ENCODE measurements at regions not wholly inside any gene's neighbourhood (a gene's known extent, or its start where the extent isn't known, plus 50 kb on each side); places are given as distances from the start of the nearest gene placed in this dataset.

- intact Hi-C loops (cut with micrococcal nuclease; ENCODE audit: unreplicated experiment) (no loop called here), in situ Hi-C loops (cut with HindIII; ENCODE audit: low pct_unique_long_range_greater_than_20kb, low sequenced_read_pairs) (no loop called here)
- Histone ChIP-seq H3K36me3 (ENCODE audit: control insufficient read depth, insufficient read depth, low read length) (no peaks in the 10 kb centered on the region), H3K27ac (ENCODE audit: low read length) (no peak overlapping the region), H3K27me3 (ENCODE audit: control insufficient read depth, insufficient read depth, low read length) (no peaks in the 10 kb centered on the region), H3K4me3 (ENCODE audit: low read depth in 2 of 2, low read length in 2 of 2) (no peak overlapping the region), H3K4me1 (ENCODE audit: control insufficient read depth, insufficient read depth, low read length) (no peaks in the 10 kb centered on the region), H3K9me3 (ENCODE audit: control insufficient read depth, insufficient read depth, low read depth, low read length) (no peaks in the 10 kb centered on the region)
- ATAC-seq, result no peak
- no peak for DNase-seq (ENCODE audit: low read depth, low spot score)
- no TSS peak for BruUV-seq (replicated peaks)
- TF ChIP-seq SIN3A (IDR thresholded peaks at IDR 0.05; ENCODE audit: borderline replicate concordance, insufficient read depth, low read depth, low read length) (no peak), POLR2AphosphoS5 (IDR thresholded peaks at IDR 0.05; ENCODE audit: low read depth, low read length) (no peak), TCF7L2 (IDR thresholded peaks at IDR 0.05; ENCODE audit: low read depth, low read length) (no peak), CTCF (IDR thresholded peaks at IDR 0.05) (no peak), REST (IDR thresholded peaks at IDR 0.05; ENCODE audit: insufficient read depth in 1 of 2, low read depth in 2 of 2, low read length in 1 of 2) (no peak)
- CTCF ChIA-PET, result no interaction called here
- POLR2A ChIA-PET, result no interaction called here
These were observed 569.6 kb upstream of the TUSC1 start for GRCh38 chr9:26247861-26248260.

- no peak for DNase-seq (ENCODE audit: low read depth, low spot score)
- H3K27ac ChIP-seq (ENCODE audit: low read length), result no peak overlapping the region
- no peaks in the 10 kb centered on the region for H3K9me3 ChIP-seq (ENCODE audit: control insufficient read depth, insufficient read depth, low read depth, low read length)
- CTCF ChIA-PET, result no interaction called here
- TF ChIP-seq REST (IDR thresholded peaks at IDR 0.05; ENCODE audit: insufficient read depth in 1 of 2, low read depth in 2 of 2, low read length in 1 of 2), result no peak
- no peak for TF ChIP-seq TCF7L2 (IDR thresholded peaks at IDR 0.05; ENCODE audit: low read depth, low read length)
- TF ChIP-seq POLR2AphosphoS5 (IDR thresholded peaks at IDR 0.05; ENCODE audit: low read depth, low read length), result no peak
- TF ChIP-seq SIN3A (IDR thresholded peaks at IDR 0.05; ENCODE audit: borderline replicate concordance, insufficient read depth, low read depth, low read length), result no peak
- TF ChIP-seq CTCF (IDR thresholded peaks at IDR 0.05), result no peak
- no peak overlapping the region for H3K4me3 ChIP-seq (ENCODE audit: low read depth in 2 of 2, low read length in 2 of 2)
- ATAC-seq, result no peak
- in situ Hi-C loops (cut with HindIII; ENCODE audit: low pct_unique_long_range_greater_than_20kb, low sequenced_read_pairs) (no loop called here), intact Hi-C loops (cut with micrococcal nuclease; ENCODE audit: unreplicated experiment) (no loop called here)
- POLR2A ChIA-PET, result no interaction called here
- H3K4me1 ChIP-seq (ENCODE audit: control insufficient read depth, insufficient read depth, low read length), result no peaks in the 10 kb centered on the region
- H3K27me3 ChIP-seq (ENCODE audit: control insufficient read depth, insufficient read depth, low read length), result no peaks in the 10 kb centered on the region
- no peaks in the 10 kb centered on the region for H3K36me3 ChIP-seq (ENCODE audit: control insufficient read depth, insufficient read depth, low read length)
- BruUV-seq (replicated peaks), result no TSS peak
These were observed 566.6 kb upstream of the TUSC1 start for GRCh38 chr9:26244661-26245451.
